GM23338 (cell line): ENCODE measurements at regions not wholly inside any gene's neighbourhood (a gene's known extent, or its start where the extent isn't known, plus 50 kb on each side); places are given as distances from the start of the nearest gene placed in this dataset.

Experiments
- ETS1 ChIP-seq: IDR thresholded peaks from 2 replicates; pipeline ENCODE4 v1.6.1; 2016; ENCODE audit warnings: antibody characterized with exemption
- EZH2phosphoT487 ChIP-seq: fragments of 200-600 bp; sonication (generic); IDR thresholded peaks from one replicate; pipeline ENCODE4 v1.8.1; 2018; ENCODE audit warnings: antibody characterized with exemption; ENCODE audit not compliant: unreplicated experiment
- STAT1 ChIP-seq: IDR thresholded peaks from one replicate; pipeline ENCODE4 v1.6.1; 2016; ENCODE audit warnings: antibody characterized with exemption; ENCODE audit not compliant: unreplicated experiment
- ZNF462 ChIP-seq: fragments of 250-450 bp; sonication (Bioruptor Pico); IDR thresholded peaks from 2 replicates; pipeline ENCODE4 v1.5.0; 2020; ENCODE audit warnings: mild to moderate bottlenecking, moderate library complexity
- TF ChIP-seq, protein P1 (sequence below): IDR thresholded peaks from one replicate; pipeline ENCODE4 v1.6.1; 2018; ENCODE audit warnings: antibody characterized with exemption; ENCODE audit not compliant: unreplicated experiment

DNA sequence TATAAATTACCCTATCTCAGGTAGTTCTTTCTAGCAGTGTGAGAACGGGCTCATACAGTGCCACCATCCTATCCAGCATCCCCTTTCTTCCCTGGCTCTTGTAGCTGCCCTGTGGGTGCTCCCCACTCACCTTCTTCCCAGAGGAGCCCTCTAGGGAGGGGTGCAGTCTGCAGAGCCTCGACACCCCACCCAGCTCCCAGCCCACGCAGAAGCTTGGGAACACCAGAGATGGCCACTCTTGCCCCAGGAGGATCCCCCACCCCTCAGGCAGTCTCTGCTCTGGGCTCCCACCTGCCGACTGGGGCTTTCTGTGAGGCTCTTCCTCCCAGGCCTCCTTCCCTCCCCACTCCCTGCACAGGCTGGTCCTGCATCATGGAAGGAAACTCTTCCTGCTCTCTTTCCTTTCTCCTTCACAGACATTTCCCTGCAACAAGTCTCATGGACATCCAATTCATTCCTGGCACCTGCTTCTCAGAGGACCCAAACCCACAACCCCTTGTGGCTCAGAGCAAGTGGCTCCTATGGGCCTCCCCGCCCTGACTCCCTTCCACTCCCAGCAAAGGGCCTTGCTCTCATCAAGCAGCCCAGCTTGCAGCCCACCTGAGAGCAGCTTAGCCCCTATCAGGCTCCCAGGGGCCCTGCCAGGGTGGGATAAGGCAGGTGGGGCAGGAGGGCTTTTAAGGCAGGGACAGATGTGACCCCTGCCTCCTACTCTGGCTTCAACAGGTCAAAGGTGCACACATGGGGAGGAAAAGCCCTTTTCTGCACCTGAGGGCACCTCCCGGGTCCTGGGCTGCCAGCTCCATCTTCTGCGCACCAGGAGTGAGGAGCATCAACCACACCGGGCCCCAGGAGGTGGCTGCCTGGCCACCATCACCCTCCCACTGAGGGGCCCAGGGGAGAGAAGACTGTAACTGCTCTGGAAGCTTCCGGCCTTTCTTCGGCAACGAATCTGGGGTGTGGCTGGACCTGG is 263.8 kb upstream of the TNRC6C start (continued):
- no peak for TF ChIP-seq ZNF462
- no peak for TF ChIP-seq EZH2phosphoT487
- TF ChIP-seq STAT1, result no peak
- no peak for TF ChIP-seq ETS1
- TF ChIP-seq, protein P1, sequence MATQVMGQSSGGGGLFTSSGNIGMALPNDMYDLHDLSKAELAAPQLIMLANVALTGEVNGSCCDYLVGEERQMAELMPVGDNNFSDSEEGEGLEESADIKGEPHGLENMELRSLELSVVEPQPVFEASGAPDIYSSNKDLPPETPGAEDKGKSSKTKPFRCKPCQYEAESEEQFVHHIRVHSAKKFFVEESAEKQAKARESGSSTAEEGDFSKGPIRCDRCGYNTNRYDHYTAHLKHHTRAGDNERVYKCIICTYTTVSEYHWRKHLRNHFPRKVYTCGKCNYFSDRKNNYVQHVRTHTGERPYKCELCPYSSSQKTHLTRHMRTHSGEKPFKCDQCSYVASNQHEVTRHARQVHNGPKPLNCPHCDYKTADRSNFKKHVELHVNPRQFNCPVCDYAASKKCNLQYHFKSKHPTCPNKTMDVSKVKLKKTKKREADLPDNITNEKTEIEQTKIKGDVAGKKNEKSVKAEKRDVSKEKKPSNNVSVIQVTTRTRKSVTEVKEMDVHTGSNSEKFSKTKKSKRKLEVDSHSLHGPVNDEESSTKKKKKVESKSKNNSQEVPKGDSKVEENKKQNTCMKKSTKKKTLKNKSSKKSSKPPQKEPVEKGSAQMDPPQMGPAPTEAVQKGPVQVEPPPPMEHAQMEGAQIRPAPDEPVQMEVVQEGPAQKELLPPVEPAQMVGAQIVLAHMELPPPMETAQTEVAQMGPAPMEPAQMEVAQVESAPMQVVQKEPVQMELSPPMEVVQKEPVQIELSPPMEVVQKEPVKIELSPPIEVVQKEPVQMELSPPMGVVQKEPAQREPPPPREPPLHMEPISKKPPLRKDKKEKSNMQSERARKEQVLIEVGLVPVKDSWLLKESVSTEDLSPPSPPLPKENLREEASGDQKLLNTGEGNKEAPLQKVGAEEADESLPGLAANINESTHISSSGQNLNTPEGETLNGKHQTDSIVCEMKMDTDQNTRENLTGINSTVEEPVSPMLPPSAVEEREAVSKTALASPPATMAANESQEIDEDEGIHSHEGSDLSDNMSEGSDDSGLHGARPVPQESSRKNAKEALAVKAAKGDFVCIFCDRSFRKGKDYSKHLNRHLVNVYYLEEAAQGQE, result no peak
